ENCODE measurements at regions not wholly inside any gene's neighbourhood (a gene's known extent, or its start where the extent isn't known, plus 50 kb on each side); places are given as distances from the start of the nearest gene placed in this dataset.

- POLR2A ChIA-PET = no interaction called here
- CTCF ChIA-PET = interaction anchor here (2.5 kb wide), 1 partner anchor 112 kb away, joined by 12 read pairs; no protein-coding TSS in a partner anchor
- 0 out of 2 replicates have a peak, but pooled peaks have one; percentile 2 for TF ChIP-seq CTCF (IDR thresholded peaks at IDR 0.05; ENCODE audit: low read depth, low read length)
- Histone ChIP-seq H3K27me3 (ENCODE audit: control insufficient read depth, insufficient read depth, low read length) (no peaks in the 10 kb centered on the region), H3K27ac (ENCODE audit: low read depth, low read length) (no peak overlapping the region), H3K4me3 (ENCODE audit: low read depth, low read length) (no peak overlapping the region), H3K9me3 (ENCODE audit: control insufficient read depth, insufficient read depth, low read length) (no peaks in the 10 kb centered on the region)
- DNase-seq (ENCODE audit: low read depth, low spot score) = no peak
These were observed 305.1 kb downstream of the MAP2K6 start for GRCh38 chr17:69719474-69720048.

GRCh38 chr17:69722518-69722917 is 308.0 kb downstream of the MAP2K6 start:
- no peak for DNase-seq (ENCODE audit: low read depth, low spot score)
- ChIA-PET CTCF (interaction anchor here (0.6 kb wide), 1 partner anchor 78 kb away, joined by 6 read pairs; no protein-coding TSS in a partner anchor), POLR2A (no interaction called here)
- Histone ChIP-seq H3K27me3 (ENCODE audit: control insufficient read depth, insufficient read depth, low read length) (no peaks in the 10 kb centered on the region), H3K9me3 (ENCODE audit: control insufficient read depth, insufficient read depth, low read length) (no peaks in the 10 kb centered on the region), H3K4me3 (ENCODE audit: low read depth, low read length) (no peak overlapping the region), H3K27ac (ENCODE audit: low read depth, low read length) (no peak overlapping the region)
- TF ChIP-seq CTCF (IDR thresholded peaks at IDR 0.05; ENCODE audit: low read depth, low read length) = no peak

GRCh38 chr17:69723316-69723715 is 308.8 kb downstream of the MAP2K6 start:
- no peaks in the 10 kb centered on the region for H3K27me3 ChIP-seq (ENCODE audit: control insufficient read depth, insufficient read depth, low read length)
- DNase-seq (ENCODE audit: low read depth, low spot score) = no peak
- no peaks in the 10 kb centered on the region for H3K9me3 ChIP-seq (ENCODE audit: control insufficient read depth, insufficient read depth, low read length)
- ChIA-PET POLR2A (no interaction called here), CTCF (no interaction called here)
- no peak for TF ChIP-seq CTCF (IDR thresholded peaks at IDR 0.05; ENCODE audit: low read depth, low read length)
- H3K27ac ChIP-seq (ENCODE audit: low read depth, low read length) = no peak overlapping the region
- H3K4me3 ChIP-seq (ENCODE audit: low read depth, low read length) = no peak overlapping the region

- peak; percentile 21; the same call in 1 of the 2 replicates for TF ChIP-seq CTCF (IDR thresholded peaks at IDR 0.05; ENCODE audit: low read depth, low read length)
- no peak for DNase-seq (ENCODE audit: low read depth, low spot score)
- POLR2A ChIA-PET = no interaction called here
- Histone ChIP-seq H3K27me3 (ENCODE audit: control insufficient read depth, insufficient read depth, low read length) (no peaks in the 10 kb centered on the region), H3K9me3 (ENCODE audit: control insufficient read depth, insufficient read depth, low read length) (no peaks in the 10 kb centered on the region), H3K4me3 (ENCODE audit: low read depth, low read length) (no peak overlapping the region), H3K27ac (ENCODE audit: low read depth, low read length) (no peak overlapping the region)
- CTCF ChIA-PET = no interaction called here
These were observed 309.2 kb downstream of the MAP2K6 start for GRCh38 chr17:69723741-69724140.

GRCh38 chr17:69724238-69724637 is 309.7 kb downstream of the MAP2K6 start:
- ChIA-PET CTCF (no interaction called here), POLR2A (no interaction called here)
- Histone ChIP-seq H3K27ac (ENCODE audit: low read depth, low read length) (no peak overlapping the region), H3K27me3 (ENCODE audit: control insufficient read depth, insufficient read depth, low read length) (no peaks in the 10 kb centered on the region), H3K9me3 (ENCODE audit: control insufficient read depth, insufficient read depth, low read length) (no peaks in the 10 kb centered on the region), H3K4me3 (ENCODE audit: low read depth, low read length) (no peak overlapping the region)
- DNase-seq (ENCODE audit: low read depth, low spot score) = no peak
- TF ChIP-seq CTCF (IDR thresholded peaks at IDR 0.05; ENCODE audit: low read depth, low read length) = no peak

Measured in AG04450 (cell line).